GM12873 (cell line): ENCODE measurements at regions not wholly inside any gene's neighbourhood (a gene's known extent, or its start where the extent isn't known, plus 50 kb on each side); places are given as distances from the start of the nearest gene placed in this dataset.

Source experiments
- TF ChIP-seq, protein P1 (sequence below): IDR thresholded peaks from 2 replicates; pipeline ENCODE4 v1.5.1; 2012; ENCODE audit warnings: low read depth, mild to moderate bottlenecking, moderate library complexity, low read length, control low read depth; ENCODE audit not compliant: insufficient read depth; ENCODE audit errors: missing control alignments

DNA sequence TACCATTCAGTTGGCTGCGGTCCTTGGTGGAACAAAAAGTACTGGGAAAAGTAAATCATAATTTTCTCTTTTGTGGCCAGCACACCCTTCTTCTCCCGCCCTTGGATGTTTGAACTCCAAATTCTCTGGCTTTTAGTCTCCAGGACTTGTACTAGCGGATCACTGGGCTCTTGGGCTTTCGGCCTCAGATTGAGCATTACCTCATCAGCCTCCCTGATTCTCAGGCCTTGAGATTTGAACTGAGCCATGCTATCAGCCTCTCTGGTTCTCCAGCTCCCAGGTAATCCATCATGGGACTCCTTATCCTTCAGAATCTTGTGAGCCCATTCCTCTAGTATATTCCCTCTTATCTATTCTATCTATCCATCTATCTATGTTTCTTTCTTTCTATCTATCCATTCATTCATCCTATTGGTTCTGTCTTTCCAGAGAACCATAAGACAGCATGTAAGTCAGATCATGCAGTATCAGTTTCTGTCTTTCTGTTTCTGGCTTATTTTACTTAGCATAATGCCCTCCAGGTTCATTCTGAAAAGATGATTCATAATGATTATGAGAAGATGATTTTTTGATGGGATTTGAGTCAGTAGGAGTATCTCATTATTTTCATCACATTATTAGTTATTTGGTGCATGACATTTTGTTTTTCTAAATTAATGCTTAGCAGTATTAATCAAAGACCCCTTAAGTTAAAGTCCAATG lies 814.9 kb downstream of the LRFN5 start:
- TF ChIP-seq, protein P1, sequence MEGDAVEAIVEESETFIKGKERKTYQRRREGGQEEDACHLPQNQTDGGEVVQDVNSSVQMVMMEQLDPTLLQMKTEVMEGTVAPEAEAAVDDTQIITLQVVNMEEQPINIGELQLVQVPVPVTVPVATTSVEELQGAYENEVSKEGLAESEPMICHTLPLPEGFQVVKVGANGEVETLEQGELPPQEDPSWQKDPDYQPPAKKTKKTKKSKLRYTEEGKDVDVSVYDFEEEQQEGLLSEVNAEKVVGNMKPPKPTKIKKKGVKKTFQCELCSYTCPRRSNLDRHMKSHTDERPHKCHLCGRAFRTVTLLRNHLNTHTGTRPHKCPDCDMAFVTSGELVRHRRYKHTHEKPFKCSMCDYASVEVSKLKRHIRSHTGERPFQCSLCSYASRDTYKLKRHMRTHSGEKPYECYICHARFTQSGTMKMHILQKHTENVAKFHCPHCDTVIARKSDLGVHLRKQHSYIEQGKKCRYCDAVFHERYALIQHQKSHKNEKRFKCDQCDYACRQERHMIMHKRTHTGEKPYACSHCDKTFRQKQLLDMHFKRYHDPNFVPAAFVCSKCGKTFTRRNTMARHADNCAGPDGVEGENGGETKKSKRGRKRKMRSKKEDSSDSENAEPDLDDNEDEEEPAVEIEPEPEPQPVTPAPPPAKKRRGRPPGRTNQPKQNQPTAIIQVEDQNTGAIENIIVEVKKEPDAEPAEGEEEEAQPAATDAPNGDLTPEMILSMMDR = no peak

DNA sequence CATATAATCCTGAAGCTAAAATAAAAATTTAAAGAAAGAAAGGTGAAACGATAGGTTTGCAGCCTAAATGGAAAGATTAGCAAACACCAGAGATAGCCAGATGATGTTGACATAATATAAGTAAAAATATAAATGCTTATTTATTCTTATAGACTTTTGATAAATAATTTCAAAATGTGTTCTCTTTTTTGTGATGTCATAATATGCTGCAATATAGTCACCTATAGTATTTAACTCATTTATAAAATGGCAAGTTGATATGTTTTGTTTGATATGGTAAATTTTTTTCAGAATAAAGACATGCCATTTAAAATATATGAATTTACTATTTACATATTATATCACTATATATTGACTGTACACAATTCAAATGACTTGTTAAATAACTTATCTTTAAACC lies 813.4 kb downstream of the LRFN5 start:
- TF ChIP-seq, protein P1 = no peak

DNA sequence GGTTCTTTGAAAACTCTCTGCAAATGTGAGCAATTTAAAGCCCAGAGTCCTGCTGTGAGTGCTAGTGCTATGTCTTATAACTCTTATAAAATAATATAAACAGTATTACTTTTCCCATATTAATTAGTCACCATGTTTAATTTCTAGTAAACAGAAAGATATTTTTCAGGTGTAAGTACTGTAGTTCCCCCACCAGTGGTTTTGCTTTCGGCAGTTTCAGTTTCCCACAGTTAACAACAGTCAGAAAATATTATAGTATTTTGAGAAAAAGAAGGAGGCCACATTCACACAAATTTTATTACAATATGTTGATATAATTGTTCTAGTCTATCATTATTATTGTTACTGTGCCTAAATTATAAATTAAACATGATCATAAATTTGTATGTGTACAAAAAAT lies 800.5 kb downstream of the LRFN5 start:
- TF ChIP-seq, protein P1 = no peak

DNA sequence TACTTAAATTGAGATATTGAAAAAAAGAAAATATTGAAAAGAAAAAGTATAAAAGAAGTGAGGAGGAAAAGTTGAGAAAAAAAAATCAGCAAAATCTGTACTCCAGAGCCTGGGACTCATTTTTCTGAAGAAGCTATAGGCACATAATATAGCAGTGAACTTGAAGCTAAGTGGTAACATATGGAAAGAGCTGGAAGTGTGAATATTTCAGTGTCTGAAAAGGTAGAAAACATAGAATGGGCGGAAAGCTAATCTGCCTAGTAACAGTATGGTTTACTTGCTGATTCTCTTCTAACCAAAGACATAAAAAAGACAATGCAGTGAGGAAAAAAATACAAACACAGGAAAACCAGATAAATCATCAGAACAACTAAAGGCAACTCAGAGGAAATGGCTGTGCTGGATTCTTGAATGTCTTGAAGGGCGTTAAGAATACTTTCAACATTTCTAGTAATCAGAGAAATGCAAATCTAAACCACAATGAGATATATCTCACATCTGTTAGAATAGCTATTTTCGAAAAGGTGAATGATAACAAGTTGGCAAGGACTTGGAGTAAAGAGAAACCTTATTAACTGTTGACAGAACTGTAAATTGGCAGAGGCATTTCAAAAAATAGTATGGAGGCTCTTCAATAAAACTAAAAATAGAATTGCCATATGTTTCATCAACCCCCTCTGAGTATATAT lies 784.6 kb downstream of the LRFN5 start:
- TF ChIP-seq, protein P1 = no peak

- TF ChIP-seq, protein P1 = no peak
Observed at GRCh38 chr14:42378880-42379279, 772.2 kb downstream of the LRFN5 start.

DNA sequence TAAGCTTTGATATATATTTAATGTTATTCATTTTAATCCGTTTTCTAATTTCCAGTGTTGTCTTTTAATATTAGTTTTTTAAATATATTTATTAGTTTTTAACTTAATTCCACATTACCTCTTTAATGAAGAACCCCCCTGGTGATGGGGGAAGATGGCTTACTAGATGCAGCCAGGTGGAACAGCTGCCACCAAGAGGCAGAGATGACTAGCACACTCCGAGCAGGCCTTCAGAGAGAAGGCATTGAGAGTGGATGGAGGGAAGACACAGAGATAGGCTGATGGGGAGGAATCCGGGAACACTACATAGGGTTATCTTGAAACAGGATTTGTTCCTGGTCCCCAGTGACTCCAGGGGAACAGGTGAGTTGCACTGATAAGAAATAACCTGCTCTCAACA lies 771.6 kb downstream of the LRFN5 start:
- TF ChIP-seq, protein P1 = no peak

GRCh38 chr14:42374332-42374731 lies 767.7 kb downstream of the LRFN5 start:
- TF ChIP-seq, protein P1 = no peak
